Hematopoietic multipotent progenitor cell treated with erythropoietin and hydrocortisone succinate and interleukin-3 and kit ligand, for 15 days (in vitro differentiated cells): ENCODE measurements at regions not wholly inside any gene's neighbourhood (a gene's known extent, or its start where the extent isn't known, plus 50 kb on each side); places are given as distances from the start of the nearest gene placed in this dataset.

Source experiments
- DNase-seq: peaks from one replicate; pipeline ENCODE4 v3.0.0-alpha.2; 2015; ENCODE audit warnings: low spot score

GRCh38 chr5:23579566-23579965 is 72.2 kb downstream of the PRDM9 start:
- DNase-seq, result no peak

DNA sequence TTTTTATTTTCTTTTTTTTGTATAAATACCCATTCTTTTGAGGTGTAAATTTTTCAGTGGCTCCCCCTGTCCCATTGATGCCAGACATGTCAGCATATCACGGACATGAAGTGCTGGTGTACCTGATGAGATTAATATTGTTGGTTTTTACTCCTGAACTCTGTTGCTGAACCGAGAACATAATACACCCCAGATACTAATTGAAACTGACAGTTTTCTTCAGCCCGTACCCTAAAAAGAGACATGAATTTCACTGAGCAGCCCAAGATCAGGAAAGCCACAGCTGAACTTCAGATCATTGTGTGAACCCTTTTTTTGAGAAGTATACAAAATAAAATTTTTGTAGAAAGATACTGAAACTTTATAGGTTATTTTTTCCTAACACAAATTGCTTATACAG is 75.7 kb downstream of the PRDM9 start:
- no peak for DNase-seq

DNA sequence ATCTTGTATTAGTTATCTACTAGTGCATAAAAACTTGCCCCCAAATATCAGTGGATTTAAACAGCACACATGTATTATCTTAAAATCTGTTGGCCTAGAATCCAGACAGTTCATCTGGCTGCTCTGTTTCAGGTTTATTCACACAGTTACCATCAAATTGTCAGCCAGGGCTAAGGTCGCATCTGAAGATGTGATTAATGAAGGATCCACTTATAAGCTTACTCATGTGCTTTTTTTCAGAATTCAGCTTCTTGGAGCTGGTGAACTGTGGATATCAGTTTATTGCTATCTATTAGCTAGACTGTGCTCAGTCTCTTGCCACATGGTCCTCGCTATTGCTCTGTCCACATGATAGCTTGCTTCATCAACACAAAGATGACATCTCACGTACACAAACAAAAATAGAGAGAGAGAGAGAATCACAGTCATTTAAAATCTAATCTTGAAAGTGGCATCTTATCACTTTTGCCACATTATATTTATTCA is 81.5 kb downstream of the PRDM9 start:
- no peak for DNase-seq

GRCh38 chr5:23591250-23591649 is 83.8 kb downstream of the PRDM9 start:
- no peak for DNase-seq

GRCh38 chr5:23606927-23607326 is 99.5 kb downstream of the PRDM9 start:
- no peak for DNase-seq

DNA sequence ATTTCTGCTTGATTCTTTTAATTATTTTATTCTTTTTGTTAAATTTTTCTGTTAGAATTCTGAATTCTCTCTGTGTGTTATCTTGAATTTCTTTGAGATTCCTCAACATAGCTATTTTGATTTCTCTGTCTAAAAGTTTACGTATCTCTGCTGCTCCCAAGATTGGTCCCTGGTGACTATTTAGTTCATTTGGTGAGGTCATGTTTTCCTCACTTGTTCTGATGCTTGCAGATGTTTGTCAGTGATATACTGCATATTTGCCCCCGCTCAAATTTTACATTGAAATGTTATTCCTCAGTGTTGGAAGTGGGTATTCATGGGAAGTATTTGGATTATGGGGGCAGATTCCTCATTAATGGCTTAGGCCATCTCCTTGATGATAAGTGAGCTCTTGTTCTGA is 105.3 kb downstream of the PRDM9 start:
- no peak for DNase-seq

- DNase-seq, result no peak
Observed at GRCh38 chr5:23613566-23613965, 106.2 kb downstream of the PRDM9 start.

DNA sequence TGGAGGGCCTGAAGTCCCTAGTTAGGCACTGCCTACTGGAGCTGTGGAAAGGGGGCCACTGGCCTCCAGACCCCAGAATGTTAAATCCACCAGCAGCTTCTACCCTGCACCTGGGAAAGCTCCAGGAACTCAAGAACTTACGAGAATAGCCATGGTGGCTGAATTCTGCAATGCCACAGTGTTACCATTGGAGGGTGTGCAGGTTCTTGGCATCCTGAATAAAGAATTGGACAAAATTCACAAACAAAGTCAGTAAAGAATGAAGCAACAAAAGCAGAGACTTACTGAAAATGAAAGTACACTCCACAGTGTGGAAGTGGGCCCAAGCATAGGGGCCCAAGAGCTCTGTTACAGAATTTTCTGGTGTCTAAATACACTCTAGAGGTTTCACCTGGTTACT is 107.0 kb downstream of the PRDM9 start:
- DNase-seq, result no peak

- no peak for DNase-seq
Observed at GRCh38 chr5:23626961-23627360, 119.6 kb downstream of the PRDM9 start.

GRCh38 chr5:23627976-23628375 is 120.6 kb downstream of the PRDM9 start:
- no peak for DNase-seq

DNA sequence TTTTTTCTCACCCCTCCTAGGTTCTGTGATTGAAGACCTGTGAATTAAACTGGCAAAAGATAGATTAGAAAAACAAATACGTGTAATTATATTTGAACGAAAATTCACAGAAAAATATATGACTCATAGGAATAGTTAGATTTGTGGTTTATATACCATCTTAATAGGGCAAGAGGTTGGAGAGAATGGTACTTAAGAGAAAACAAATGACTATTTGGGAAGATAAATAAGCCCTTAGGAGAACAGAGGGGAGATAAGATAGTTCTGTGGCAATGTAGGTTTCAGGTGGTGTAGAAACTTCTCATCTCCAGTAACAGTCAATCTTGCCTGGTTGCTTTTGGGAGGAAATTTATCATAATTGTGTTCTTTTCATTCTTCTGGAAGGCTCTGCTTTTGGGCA is 122.0 kb downstream of the PRDM9 start:
- no peak for DNase-seq

- no peak for DNase-seq
Observed at GRCh38 chr5:23631302-23632045, 124.1 kb downstream of the PRDM9 start.

- DNase-seq, result no peak
Observed at GRCh38 chr5:23635938-23636337, 128.5 kb downstream of the PRDM9 start.

DNA sequence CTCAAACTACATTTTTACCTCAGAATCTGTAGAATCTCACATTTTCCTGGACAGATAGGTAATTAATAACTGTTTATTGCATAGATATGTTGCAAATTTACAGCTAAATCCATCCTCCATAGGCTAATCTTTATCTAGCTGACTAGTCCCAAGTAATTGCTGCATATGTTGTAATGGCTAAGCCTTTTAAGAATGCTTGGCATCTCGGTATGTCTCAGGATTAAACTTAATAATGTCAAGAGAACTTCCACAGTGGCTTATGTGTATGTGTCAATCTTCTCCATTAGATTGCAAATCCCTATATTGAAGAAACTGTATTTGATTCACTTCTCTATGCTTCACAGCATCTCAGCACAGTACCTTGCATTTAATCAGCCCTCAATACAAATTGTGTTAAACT is 131.9 kb downstream of the PRDM9 start:
- DNase-seq, result no peak

GRCh38 chr5:23648656-23649055 is 141.2 kb downstream of the PRDM9 start:
- DNase-seq, result no peak

DNA sequence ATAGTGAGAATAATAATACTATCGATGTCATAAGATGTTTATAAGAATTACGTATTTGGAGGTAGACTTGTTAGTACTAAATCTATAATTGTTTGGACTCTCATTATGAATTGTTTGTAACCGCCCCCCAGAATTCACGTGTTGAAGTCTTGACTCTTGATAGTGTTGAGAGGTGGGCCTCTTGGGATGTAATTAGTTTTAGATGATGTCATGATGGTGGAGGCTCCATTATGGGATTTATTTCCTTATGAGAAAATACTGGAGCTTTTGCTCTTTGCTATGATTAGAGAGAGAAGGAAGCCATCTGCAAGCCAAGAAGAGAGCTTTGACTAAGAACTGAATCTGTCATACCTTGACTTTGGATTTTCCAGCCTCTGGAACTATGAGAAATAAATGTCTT is 142.2 kb downstream of the PRDM9 start:
- no peak for DNase-seq

GRCh38 chr5:23655674-23656073 is 148.3 kb downstream of the PRDM9 start:
- no peak for DNase-seq

DNA sequence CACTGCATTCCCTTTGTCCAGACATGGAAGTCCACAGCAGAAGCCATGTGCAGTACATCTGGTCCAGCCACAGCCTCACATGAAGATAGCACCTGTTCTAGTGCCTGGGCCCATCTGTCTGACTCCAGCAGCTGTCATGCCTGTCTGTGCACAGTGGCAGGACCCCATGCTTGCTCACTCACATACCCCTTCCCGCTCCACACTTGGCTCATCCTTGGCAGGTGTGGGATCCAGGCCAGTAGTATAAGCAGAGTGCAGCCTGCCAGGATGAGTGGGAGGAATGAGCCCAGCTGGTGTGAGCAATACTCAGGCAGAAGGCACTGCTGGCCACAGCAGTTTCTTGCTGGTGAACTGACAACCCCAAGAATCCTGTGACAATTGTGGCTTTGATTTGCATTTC is 168.0 kb downstream of the PRDM9 start:
- DNase-seq, result no peak

GRCh38 chr5:23677996-23678395 is 170.6 kb downstream of the PRDM9 start:
- no peak for DNase-seq

DNA sequence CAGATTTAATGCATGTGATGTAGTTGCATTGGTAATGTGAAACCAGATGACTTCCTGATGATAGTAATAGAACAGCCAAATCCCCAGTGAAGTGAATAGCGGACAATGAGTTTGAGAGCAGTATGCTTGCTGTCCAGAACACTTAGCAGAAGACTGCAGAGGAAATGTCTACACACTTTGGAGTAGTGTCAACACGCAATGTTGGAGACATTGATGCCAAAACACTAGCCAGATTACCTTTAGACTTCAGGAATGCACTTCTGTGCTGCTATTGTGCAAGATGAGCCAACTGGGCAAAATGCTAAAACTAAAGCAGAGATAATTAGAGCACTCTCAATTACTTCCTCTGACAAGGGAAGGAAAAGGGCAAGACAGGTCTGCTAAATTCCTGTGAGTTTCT is 176.7 kb downstream of the PRDM9 start:
- DNase-seq, result no peak

DNA sequence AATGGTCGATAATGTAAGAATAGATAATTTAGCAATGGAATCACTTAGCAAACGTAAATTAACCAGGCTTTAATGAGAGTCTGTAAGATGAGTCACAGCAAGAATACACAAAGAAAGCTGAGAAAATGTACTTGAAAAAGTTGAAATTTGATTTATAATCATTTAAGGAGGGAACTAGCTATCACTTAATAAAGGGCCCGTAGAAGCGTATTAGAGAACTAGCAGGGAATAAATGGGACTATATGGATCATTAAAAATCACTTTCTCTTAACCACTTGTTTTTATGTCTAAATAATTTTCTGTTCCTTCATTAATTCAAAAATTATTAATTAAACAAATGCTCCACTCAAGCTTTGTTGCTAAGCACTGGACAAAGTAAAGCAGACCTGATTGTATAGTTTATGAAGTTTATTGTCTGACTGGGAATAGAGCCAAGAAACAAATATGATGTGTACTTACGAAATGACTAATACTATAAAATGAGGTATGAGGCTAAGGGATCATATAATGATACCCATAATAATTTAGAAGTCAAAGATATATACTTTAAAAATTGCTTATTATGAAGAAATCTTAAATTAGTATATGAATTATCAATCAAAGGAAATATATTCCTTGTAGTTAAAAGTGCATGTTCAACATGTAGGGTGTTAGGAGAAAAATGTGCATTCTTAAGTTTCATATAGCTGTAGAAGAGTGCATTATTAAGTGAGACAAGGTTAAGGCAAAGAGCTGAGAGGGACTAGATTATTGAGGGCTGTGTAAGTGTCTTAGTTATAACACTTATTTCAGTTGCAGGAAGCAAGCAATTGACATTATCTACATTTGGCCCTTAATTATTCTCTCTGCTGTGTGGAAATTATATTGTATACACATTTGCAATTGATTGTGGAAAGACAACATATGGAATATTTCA is 196.8 kb downstream of the PRDM9 start:
- DNase-seq, result no peak

DNA sequence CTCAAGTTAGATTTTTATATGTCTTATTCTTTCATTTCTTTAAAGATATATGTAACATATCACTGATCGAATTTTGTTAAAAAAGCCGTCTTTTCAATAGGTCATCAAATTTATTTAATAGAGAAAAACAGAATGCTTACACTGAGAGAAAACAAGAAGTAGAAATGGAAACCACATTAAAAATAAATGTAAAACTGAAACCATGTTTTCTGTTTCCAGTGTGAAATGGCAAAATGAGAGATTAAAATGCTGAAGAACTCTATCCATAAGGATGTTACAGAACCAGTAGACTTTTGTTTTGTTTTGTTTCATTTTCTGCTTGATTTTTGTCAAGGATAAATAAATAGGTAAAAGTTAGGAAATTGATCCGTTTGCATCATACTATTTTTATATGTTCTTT is 210.1 kb downstream of the PRDM9 start:
- DNase-seq, result no peak

- DNase-seq, result no peak
Observed at GRCh38 chr5:23718564-23718963, 211.2 kb downstream of the PRDM9 start.
